Astrocyte (in vitro differentiated cells and primary cell): ENCODE measurements at regions not wholly inside any gene's neighbourhood (a gene's known extent, or its start where the extent isn't known, plus 50 kb on each side); places are given as distances from the start of the nearest gene placed in this dataset.

Experiments used
- DNase-seq: peaks from one replicate; pipeline ENCODE4 v3.0.0-alpha.2; 2010; ENCODE audit warnings: low read depth
- FAIRE-seq: peaks from 2 replicates; lab custom pipeline; 2011; peaks lifted over from hg19 to GRCh38; lab: Jason Lieb, UNC
- H2AFZ ChIP-seq: 2 replicates; pipeline ENCODE4 v1.6.0; 2012; ENCODE audit warnings: low read depth, low read length, inconsistent platforms
- H3K27ac ChIP-seq: 2 replicates; pipeline ENCODE4 v1.5.1; 2011; ENCODE audit warnings: low read depth, low read length, inconsistent platforms
- H3K27me3 ChIP-seq: 2 replicates; pipeline ENCODE4 v1.6.0; 2011; ENCODE audit warnings: low read length, inconsistent platforms; ENCODE audit not compliant: insufficient read depth
- H3K36me3 ChIP-seq: 2 replicates; pipeline ENCODE4 v1.5.1; 2011; ENCODE audit warnings: low read length, inconsistent platforms; ENCODE audit not compliant: insufficient read depth
- H3K4me1 ChIP-seq: 2 replicates; pipeline ENCODE4 v1.5.1; 2011; ENCODE audit warnings: low read length, inconsistent platforms; ENCODE audit not compliant: insufficient read depth
- H3K4me2 ChIP-seq: 2 replicates; pipeline ENCODE4 v1.6.0; 2012; ENCODE audit warnings: low read length, inconsistent platforms
- H3K4me3 ChIP-seq: 2 replicates; pipeline ENCODE4 v1.5.1; 2011; ENCODE audit warnings: low read depth, mild to moderate bottlenecking, low read length, inconsistent platforms; ENCODE audit not compliant: insufficient read depth
- H3K79me2 ChIP-seq: 2 replicates; pipeline ENCODE4 v1.6.0; 2012; ENCODE audit warnings: mild to moderate bottlenecking, low read length, inconsistent platforms; ENCODE audit not compliant: insufficient read depth
- H3K9ac ChIP-seq: 2 replicates; pipeline ENCODE4 v1.6.0; 2012; ENCODE audit warnings: mild to moderate bottlenecking, low read length, inconsistent platforms
- H3K9me3 ChIP-seq: 2 replicates; pipeline ENCODE4 v1.5.1; 2012; ENCODE audit warnings: low read depth, mild to moderate bottlenecking, low read length, inconsistent platforms; ENCODE audit not compliant: insufficient read depth
- H4K20me1 ChIP-seq: 2 replicates; pipeline ENCODE4 v1.6.0; 2012; ENCODE audit warnings: low read length, inconsistent platforms; ENCODE audit not compliant: insufficient read depth
- H3K27ac Mint-ChIP-seq: one replicate; pipeline ENCODE4 v1.8.0; 2021; ENCODE audit warnings: mild to moderate bottlenecking, mixed read lengths; ENCODE audit not compliant: unreplicated experiment
- H3K27me3 Mint-ChIP-seq: one replicate; pipeline ENCODE4 v1.8.0; 2021; ENCODE audit warnings: low read depth, mixed read lengths; ENCODE audit not compliant: unreplicated experiment
- H3K36me3 Mint-ChIP-seq: one replicate; pipeline ENCODE4 v1.8.0; 2021; ENCODE audit warnings: low read depth, mixed read lengths; ENCODE audit not compliant: unreplicated experiment
- H3K4me1 Mint-ChIP-seq: one replicate; pipeline ENCODE4 v1.8.0; 2021; ENCODE audit warnings: low read depth, mixed read lengths; ENCODE audit not compliant: unreplicated experiment
- H3K4me3 Mint-ChIP-seq: one replicate; pipeline ENCODE4 v1.8.0; 2021; ENCODE audit warnings: mild to moderate bottlenecking, moderate library complexity, mixed read lengths; ENCODE audit not compliant: unreplicated experiment
- H3K9me3 Mint-ChIP-seq: one replicate; pipeline ENCODE4 v1.8.0; 2021; ENCODE audit warnings: mild to moderate bottlenecking, mixed read lengths; ENCODE audit not compliant: unreplicated experiment
- EZH2 ChIP-seq: IDR thresholded peaks from 2 replicates; pipeline ENCODE4 v1.6.1; 2012; ENCODE audit warnings: mild to moderate bottlenecking, low read length, inconsistent platforms; ENCODE audit not compliant: insufficient read depth
- TF ChIP-seq, protein P1 (sequence below): IDR thresholded peaks from 2 replicates; pipeline ENCODE4 v1.5.1; 2011; ENCODE audit warnings: low read depth, mild to moderate bottlenecking, inconsistent platforms, low read length, moderate library complexity; ENCODE audit not compliant: insufficient read depth

DNA sequence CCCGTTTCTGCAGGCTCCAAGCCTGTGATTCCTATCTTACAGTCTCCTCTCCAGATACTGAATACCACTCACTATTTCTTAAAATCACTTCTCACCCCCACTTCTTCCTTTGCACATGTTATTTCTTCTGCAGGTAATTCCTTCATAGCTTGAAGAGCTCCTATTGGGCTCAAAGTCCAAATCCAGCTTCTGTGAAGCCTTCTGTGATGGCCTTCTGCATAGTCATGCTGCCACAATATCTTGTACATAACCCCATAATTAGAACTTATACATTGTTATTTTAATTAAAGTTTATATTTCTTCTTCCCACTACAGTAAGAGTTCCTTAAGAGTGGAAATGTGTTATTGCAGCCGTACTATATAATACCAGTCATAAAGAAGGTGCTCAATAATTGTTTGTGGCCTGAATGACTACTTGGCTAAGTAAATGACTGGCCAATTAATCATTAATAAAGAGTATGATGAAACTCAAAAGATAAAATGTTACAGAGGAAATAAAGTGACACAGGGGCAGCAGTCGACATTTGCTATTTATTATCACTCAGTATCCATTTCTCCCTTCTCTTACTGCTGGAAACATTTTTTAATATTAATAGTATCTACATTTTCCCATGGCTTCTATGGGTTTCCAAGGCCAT, 886.6 kb downstream of the TTLL7 start:
- H2AFZ ChIP-seq, result no peak overlapping the region
- Mint-ChIP-seq H3K27me3 (no peaks in the 10 kb centered on the region), H3K36me3 (no peaks in the 10 kb centered on the region), H3K9me3 (no peaks in the 10 kb centered on the region), H3K4me3 (no peak overlapping the region), H3K27ac (no peak overlapping the region), H3K4me1 (no peaks in the 10 kb centered on the region)
- no peak overlapping the region for H3K9ac ChIP-seq
- no peaks in the 10 kb centered on the region for H3K36me3 ChIP-seq
- H3K4me1 ChIP-seq, result no peaks in the 10 kb centered on the region
- TF ChIP-seq, protein P1, sequence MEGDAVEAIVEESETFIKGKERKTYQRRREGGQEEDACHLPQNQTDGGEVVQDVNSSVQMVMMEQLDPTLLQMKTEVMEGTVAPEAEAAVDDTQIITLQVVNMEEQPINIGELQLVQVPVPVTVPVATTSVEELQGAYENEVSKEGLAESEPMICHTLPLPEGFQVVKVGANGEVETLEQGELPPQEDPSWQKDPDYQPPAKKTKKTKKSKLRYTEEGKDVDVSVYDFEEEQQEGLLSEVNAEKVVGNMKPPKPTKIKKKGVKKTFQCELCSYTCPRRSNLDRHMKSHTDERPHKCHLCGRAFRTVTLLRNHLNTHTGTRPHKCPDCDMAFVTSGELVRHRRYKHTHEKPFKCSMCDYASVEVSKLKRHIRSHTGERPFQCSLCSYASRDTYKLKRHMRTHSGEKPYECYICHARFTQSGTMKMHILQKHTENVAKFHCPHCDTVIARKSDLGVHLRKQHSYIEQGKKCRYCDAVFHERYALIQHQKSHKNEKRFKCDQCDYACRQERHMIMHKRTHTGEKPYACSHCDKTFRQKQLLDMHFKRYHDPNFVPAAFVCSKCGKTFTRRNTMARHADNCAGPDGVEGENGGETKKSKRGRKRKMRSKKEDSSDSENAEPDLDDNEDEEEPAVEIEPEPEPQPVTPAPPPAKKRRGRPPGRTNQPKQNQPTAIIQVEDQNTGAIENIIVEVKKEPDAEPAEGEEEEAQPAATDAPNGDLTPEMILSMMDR, result no peak
- no peak for TF ChIP-seq EZH2
- H3K4me3 ChIP-seq, result no peak overlapping the region
- H3K9me3 ChIP-seq, result no peaks in the 10 kb centered on the region
- no peak overlapping the region for H3K27ac ChIP-seq
- no peak overlapping the region for H3K4me2 ChIP-seq
- DNase-seq (no peak), FAIRE-seq (no peak)
- no peaks in the 10 kb centered on the region for H3K27me3 ChIP-seq
- H3K79me2 ChIP-seq, result no peaks in the 10 kb centered on the region
- H4K20me1 ChIP-seq, result no peaks in the 10 kb centered on the region

DNA sequence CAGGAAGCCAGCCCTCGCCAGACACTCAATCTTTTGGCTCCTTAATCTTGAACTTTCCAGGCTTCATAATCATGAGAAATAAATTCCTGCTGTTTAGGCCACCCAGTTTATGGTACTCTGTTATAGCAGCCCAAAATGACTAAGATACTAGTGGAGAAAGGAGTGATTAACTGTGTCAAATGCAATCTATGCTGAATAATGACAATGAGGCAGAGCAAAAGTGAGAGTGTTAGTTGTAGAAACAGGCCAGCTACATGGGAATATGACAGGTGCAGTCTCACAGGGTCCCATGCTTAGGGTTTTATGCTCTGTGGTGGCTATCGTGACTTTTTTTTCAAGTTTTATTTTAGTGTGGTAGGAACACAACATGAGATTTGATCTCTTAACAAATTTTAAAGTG, 888.8 kb downstream of the TTLL7 start:
- Histone ChIP-seq H3K4me2 (no peak overlapping the region), H3K27ac (no peak overlapping the region), H3K27me3 (no peaks in the 10 kb centered on the region), H3K9ac (no peak overlapping the region), H3K4me1 (no peaks in the 10 kb centered on the region), H2AFZ (no peak overlapping the region), H3K36me3 (no peaks in the 10 kb centered on the region), H3K4me3 (no peak overlapping the region), H4K20me1 (no peaks in the 10 kb centered on the region), H3K79me2 (no peaks in the 10 kb centered on the region), H3K9me3 (no peaks in the 10 kb centered on the region)
- FAIRE-seq (no peak), DNase-seq (no peak)
- no peak overlapping the region for H3K27ac Mint-ChIP-seq
- no peaks in the 10 kb centered on the region for H3K27me3 Mint-ChIP-seq
- H3K9me3 Mint-ChIP-seq, result no peaks in the 10 kb centered on the region
- no peaks in the 10 kb centered on the region for H3K36me3 Mint-ChIP-seq
- no peak overlapping the region for H3K4me3 Mint-ChIP-seq
- no peaks in the 10 kb centered on the region for H3K4me1 Mint-ChIP-seq
- TF ChIP-seq EZH2, result no peak
- TF ChIP-seq, protein P1, result no peak

DNA sequence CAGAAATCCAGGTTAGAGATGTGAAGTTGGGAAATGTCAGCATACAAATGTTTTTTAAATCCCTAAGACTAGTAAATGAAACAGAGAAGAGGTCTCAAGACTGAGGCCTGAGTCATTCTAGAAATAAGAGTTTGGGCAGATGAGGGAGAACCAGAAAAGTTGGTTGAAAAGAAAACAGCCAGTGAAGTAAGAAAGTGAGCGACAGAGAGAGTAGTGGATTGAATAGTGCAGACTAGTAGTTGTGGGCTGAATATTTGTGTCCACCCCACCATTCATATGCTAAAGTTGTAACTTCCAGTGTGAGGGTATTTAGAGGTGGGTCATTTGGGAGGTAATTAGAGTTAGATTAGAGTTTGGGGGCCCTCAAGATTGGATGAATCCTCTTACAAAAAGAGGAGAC, 889.2 kb downstream of the TTLL7 start:
- no peaks in the 10 kb centered on the region for H3K9me3 Mint-ChIP-seq
- no peaks in the 10 kb centered on the region for H3K27me3 ChIP-seq
- TF ChIP-seq, protein P1, result no peak
- no peak for TF ChIP-seq EZH2
- FAIRE-seq (no peak), DNase-seq (no peak)
- H3K79me2 ChIP-seq, result no peaks in the 10 kb centered on the region
- no peak overlapping the region for H3K27ac Mint-ChIP-seq
- no peak overlapping the region for H3K4me3 Mint-ChIP-seq
- no peaks in the 10 kb centered on the region for H3K36me3 Mint-ChIP-seq
- no peaks in the 10 kb centered on the region for H3K9me3 ChIP-seq
- H3K4me2 ChIP-seq, result no peak overlapping the region
- no peaks in the 10 kb centered on the region for H3K27me3 Mint-ChIP-seq
- no peaks in the 10 kb centered on the region for H4K20me1 ChIP-seq
- no peaks in the 10 kb centered on the region for H3K4me1 ChIP-seq
- no peak overlapping the region for H3K27ac ChIP-seq
- H3K36me3 ChIP-seq, result no peaks in the 10 kb centered on the region
- H3K9ac ChIP-seq, result no peak overlapping the region
- H2AFZ ChIP-seq, result no peak overlapping the region
- H3K4me3 ChIP-seq, result no peak overlapping the region
- H3K4me1 Mint-ChIP-seq, result no peaks in the 10 kb centered on the region
